Astrocyte (in vitro differentiated cells and primary cell): ENCODE measurements at regions not wholly inside any gene's neighbourhood (a gene's known extent, or its start where the extent isn't known, plus 50 kb on each side); places are given as distances from the start of the nearest gene placed in this dataset.
A peak's percentile ranks its signal among the peaks of the same experiment; 100 is the strongest.

Source experiments
- DNase-seq: peaks from one replicate; pipeline ENCODE4 v3.0.0-alpha.2; 2010; ENCODE audit warnings: low read depth
- FAIRE-seq: peaks from 2 replicates; lab custom pipeline; 2011; peaks lifted over from hg19 to GRCh38; lab: Jason Lieb, UNC
- H2AFZ ChIP-seq: 2 replicates; pipeline ENCODE4 v1.6.0; 2012; ENCODE audit warnings: low read depth, low read length, inconsistent platforms
- H3K27ac ChIP-seq: 2 replicates; pipeline ENCODE4 v1.5.1; 2011; ENCODE audit warnings: low read depth, low read length, inconsistent platforms
- H3K27me3 ChIP-seq: 2 replicates; pipeline ENCODE4 v1.6.0; 2011; ENCODE audit warnings: low read length, inconsistent platforms; ENCODE audit not compliant: insufficient read depth
- H3K36me3 ChIP-seq: 2 replicates; pipeline ENCODE4 v1.5.1; 2011; ENCODE audit warnings: low read length, inconsistent platforms; ENCODE audit not compliant: insufficient read depth
- H3K4me1 ChIP-seq: 2 replicates; pipeline ENCODE4 v1.5.1; 2011; ENCODE audit warnings: low read length, inconsistent platforms; ENCODE audit not compliant: insufficient read depth
- H3K4me2 ChIP-seq: 2 replicates; pipeline ENCODE4 v1.6.0; 2012; ENCODE audit warnings: low read length, inconsistent platforms
- H3K4me3 ChIP-seq: 2 replicates; pipeline ENCODE4 v1.5.1; 2011; ENCODE audit warnings: low read depth, mild to moderate bottlenecking, low read length, inconsistent platforms; ENCODE audit not compliant: insufficient read depth
- H3K79me2 ChIP-seq: 2 replicates; pipeline ENCODE4 v1.6.0; 2012; ENCODE audit warnings: mild to moderate bottlenecking, low read length, inconsistent platforms; ENCODE audit not compliant: insufficient read depth
- H3K9ac ChIP-seq: 2 replicates; pipeline ENCODE4 v1.6.0; 2012; ENCODE audit warnings: mild to moderate bottlenecking, low read length, inconsistent platforms
- H3K9me3 ChIP-seq: 2 replicates; pipeline ENCODE4 v1.5.1; 2012; ENCODE audit warnings: low read depth, mild to moderate bottlenecking, low read length, inconsistent platforms; ENCODE audit not compliant: insufficient read depth
- H4K20me1 ChIP-seq: 2 replicates; pipeline ENCODE4 v1.6.0; 2012; ENCODE audit warnings: low read length, inconsistent platforms; ENCODE audit not compliant: insufficient read depth
- H3K27ac Mint-ChIP-seq: one replicate; pipeline ENCODE4 v1.8.0; 2021; ENCODE audit warnings: mild to moderate bottlenecking, mixed read lengths; ENCODE audit not compliant: unreplicated experiment
- H3K27me3 Mint-ChIP-seq: one replicate; pipeline ENCODE4 v1.8.0; 2021; ENCODE audit warnings: low read depth, mixed read lengths; ENCODE audit not compliant: unreplicated experiment
- H3K36me3 Mint-ChIP-seq: one replicate; pipeline ENCODE4 v1.8.0; 2021; ENCODE audit warnings: low read depth, mixed read lengths; ENCODE audit not compliant: unreplicated experiment
- H3K4me1 Mint-ChIP-seq: one replicate; pipeline ENCODE4 v1.8.0; 2021; ENCODE audit warnings: low read depth, mixed read lengths; ENCODE audit not compliant: unreplicated experiment
- H3K4me3 Mint-ChIP-seq: one replicate; pipeline ENCODE4 v1.8.0; 2021; ENCODE audit warnings: mild to moderate bottlenecking, moderate library complexity, mixed read lengths; ENCODE audit not compliant: unreplicated experiment
- H3K9me3 Mint-ChIP-seq: one replicate; pipeline ENCODE4 v1.8.0; 2021; ENCODE audit warnings: mild to moderate bottlenecking, mixed read lengths; ENCODE audit not compliant: unreplicated experiment
- CTCF ChIP-seq: IDR thresholded peaks from 2 replicates; pipeline ENCODE4 v1.5.1; 2011; ENCODE audit warnings: low read depth, mild to moderate bottlenecking, inconsistent platforms, low read length, moderate library complexity; ENCODE audit not compliant: insufficient read depth
- EZH2 ChIP-seq: IDR thresholded peaks from 2 replicates; pipeline ENCODE4 v1.6.1; 2012; ENCODE audit warnings: mild to moderate bottlenecking, low read length, inconsistent platforms; ENCODE audit not compliant: insufficient read depth

GRCh38 chr10:44685747-44686146 lies 225.4 kb upstream of the TMEM72 start:
- Histone ChIP-seq H3K4me3 (no peak overlapping the region), H3K36me3 (no peaks in the 10 kb centered on the region), H2AFZ (no peak overlapping the region), H3K9ac (no peak overlapping the region), H3K79me2 (no peaks in the 10 kb centered on the region), H3K27me3 (no peaks in the 10 kb centered on the region), H4K20me1 (no peaks in the 10 kb centered on the region), H3K9me3 (no peaks in the 10 kb centered on the region), H3K27ac (no peak overlapping the region), H3K4me2 (no peak overlapping the region), H3K4me1 (no peaks in the 10 kb centered on the region)
- Mint-ChIP-seq H3K4me3 (no peak overlapping the region), H3K9me3 (no peaks in the 10 kb centered on the region), H3K27ac (no peak overlapping the region), H3K4me1 (no peaks in the 10 kb centered on the region), H3K27me3 (no peaks in the 10 kb centered on the region), H3K36me3 (no peaks in the 10 kb centered on the region)
- FAIRE-seq (no peak), DNase-seq (no peak)
- TF ChIP-seq CTCF (no peak), EZH2 (no peak)

GRCh38 chr10:44689368-44689767 lies 221.8 kb upstream of the TMEM72 start:
- Histone ChIP-seq H3K4me1 (no peaks in the 10 kb centered on the region), H3K9ac (no peak overlapping the region), H3K4me3 (no peak overlapping the region), H3K4me2 (no peak overlapping the region), H3K27ac (no peak overlapping the region), H4K20me1 (no peaks in the 10 kb centered on the region), H2AFZ (no peak overlapping the region), H3K9me3 (no peaks in the 10 kb centered on the region), H3K36me3 (no peaks in the 10 kb centered on the region), H3K79me2 (no peaks in the 10 kb centered on the region), H3K27me3 (no peaks in the 10 kb centered on the region)
- H3K4me3 Mint-ChIP-seq: no peak overlapping the region
- H3K27ac Mint-ChIP-seq: no peak overlapping the region
- no peaks in the 10 kb centered on the region for H3K36me3 Mint-ChIP-seq
- no peak for TF ChIP-seq EZH2
- TF ChIP-seq CTCF: peak; percentile 14
- no peak for DNase-seq
- no peaks in the 10 kb centered on the region for H3K4me1 Mint-ChIP-seq
- H3K27me3 Mint-ChIP-seq: no peaks in the 10 kb centered on the region
- H3K9me3 Mint-ChIP-seq: no peaks in the 10 kb centered on the region
- FAIRE-seq: no peak

- Mint-ChIP-seq H3K27ac (no peak overlapping the region), H3K9me3 (peaks cover 9% of the 10 kb centered on the region), H3K4me1 (peaks cover 8% of the 10 kb centered on the region), H3K4me3 (no peak overlapping the region), H3K27me3 (peaks cover 7% of the 10 kb centered on the region), H3K36me3 (peaks cover 1% of the 10 kb centered on the region)
- Histone ChIP-seq H3K4me2 (peak overlapping the region; percentile 51), H3K27ac (peak overlapping the region; percentile 16), H3K4me3 (no peak overlapping the region), H2AFZ (peak overlapping the region; percentile 62), H3K36me3 (no peaks in the 10 kb centered on the region), H3K9ac (no peak overlapping the region), H3K79me2 (no peaks in the 10 kb centered on the region), H3K27me3 (no peaks in the 10 kb centered on the region), H3K4me1 (peaks cover 9% of the 10 kb centered on the region), H4K20me1 (no peaks in the 10 kb centered on the region), H3K9me3 (no peaks in the 10 kb centered on the region)
- DNase-seq (peak; percentile 86), FAIRE-seq (peak; percentile 39)
- TF ChIP-seq EZH2 (no peak), CTCF (no peak)
Observed at GRCh38 chr10:44696496-44696895, 214.6 kb upstream of the TMEM72 start.
